Dermis blood vessel endothelial cell (primary cell): ENCODE measurements at regions not wholly inside any gene's neighbourhood (a gene's known extent, or its start where the extent isn't known, plus 50 kb on each side); places are given as distances from the start of the nearest gene placed in this dataset.

Experiments used
- DNase-seq: peaks from one replicate; pipeline ENCODE4 v3.0.0; 2010

GRCh38 chr2:138105358-138105757 lies 141.1 kb downstream of the HNMT start:
- no peak for DNase-seq

GRCh38 chr2:138106606-138107005 lies 142.3 kb downstream of the HNMT start:
- DNase-seq, result no peak

- DNase-seq, result no peak
These were observed 143.0 kb downstream of the HNMT start for GRCh38 chr2:138107288-138107687.

DNA sequence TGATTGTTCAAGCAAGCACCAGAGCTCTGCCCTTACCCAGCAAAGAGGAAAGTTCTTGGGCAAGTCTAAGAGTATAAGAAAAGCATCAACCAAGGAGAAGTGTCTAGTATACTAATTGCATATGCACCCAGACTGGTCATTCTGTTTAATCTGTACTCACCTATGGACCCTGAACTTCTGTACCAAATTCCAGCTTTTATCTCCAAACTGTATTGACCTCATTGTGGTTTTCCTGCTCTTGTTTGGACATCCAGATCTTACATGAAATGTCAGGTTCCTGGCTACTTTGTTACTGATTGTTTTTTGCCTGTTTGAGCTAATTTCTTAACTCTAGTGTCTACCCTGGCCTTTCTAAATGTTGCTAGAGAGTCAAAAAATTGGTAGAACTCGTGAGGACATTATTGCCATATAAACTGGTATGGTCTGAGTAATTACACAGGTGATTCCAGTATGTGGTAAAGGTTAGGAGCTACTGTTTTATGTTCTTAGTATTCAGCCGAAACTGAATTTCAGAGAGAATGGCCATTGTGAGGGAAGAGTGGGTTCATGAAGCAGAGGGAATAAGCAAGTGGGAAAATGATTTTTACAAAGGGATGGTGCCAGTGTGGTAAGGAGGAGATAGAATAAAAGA lies 146.3 kb downstream of the HNMT start:
- DNase-seq, result no peak

GRCh38 chr2:138112536-138112935 lies 148.3 kb downstream of the HNMT start:
- DNase-seq, result no peak

GRCh38 chr2:138113871-138114525 lies 149.7 kb downstream of the HNMT start:
- DNase-seq, result no peak

- DNase-seq, result no peak
These were observed 151.4 kb downstream of the HNMT start for GRCh38 chr2:138115666-138116065.

DNA sequence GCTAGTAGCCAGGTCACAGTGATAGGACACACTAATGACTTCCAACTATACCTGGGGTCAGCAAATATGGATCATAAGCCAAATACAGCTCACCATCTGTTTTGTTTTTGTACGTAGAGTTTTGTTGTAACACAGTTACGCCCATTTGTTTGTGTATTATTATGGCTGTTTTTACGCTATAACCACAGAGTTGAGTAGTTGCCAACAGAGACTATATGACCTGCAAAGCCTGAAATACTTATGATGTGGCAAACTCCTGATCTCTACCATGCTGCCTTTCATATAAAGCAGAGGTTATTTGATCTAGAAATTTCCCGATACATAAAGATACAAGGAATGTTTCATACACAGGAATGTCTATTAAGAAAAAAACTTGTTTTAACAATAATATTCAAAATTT lies 152.2 kb downstream of the HNMT start:
- no peak for DNase-seq

- DNase-seq, result no peak
These were observed 157.7 kb downstream of the HNMT start for GRCh38 chr2:138121666-138122661.

GRCh38 chr2:138122891-138123290 lies 158.6 kb downstream of the HNMT start:
- DNase-seq, result no peak

DNA sequence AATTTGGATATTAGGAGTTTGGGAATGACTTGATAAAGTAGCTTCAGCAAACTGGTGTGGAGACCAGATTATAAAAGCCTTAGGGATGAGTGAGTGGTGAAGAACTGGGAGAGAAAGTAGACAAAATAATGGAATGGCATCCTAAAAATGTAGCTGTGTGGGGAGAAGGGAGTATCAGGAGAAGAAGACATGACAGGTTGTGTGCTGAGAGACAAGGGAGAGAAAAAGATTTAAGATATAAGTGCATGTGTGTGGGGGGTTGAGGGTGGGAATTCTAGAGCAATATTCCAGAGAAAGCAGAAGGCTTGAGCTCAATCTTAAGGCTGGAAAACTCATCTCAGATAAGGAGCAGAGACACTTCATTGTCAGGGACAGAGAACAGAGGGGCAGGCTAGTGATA lies 159.5 kb downstream of the HNMT start:
- no peak for DNase-seq

DNA sequence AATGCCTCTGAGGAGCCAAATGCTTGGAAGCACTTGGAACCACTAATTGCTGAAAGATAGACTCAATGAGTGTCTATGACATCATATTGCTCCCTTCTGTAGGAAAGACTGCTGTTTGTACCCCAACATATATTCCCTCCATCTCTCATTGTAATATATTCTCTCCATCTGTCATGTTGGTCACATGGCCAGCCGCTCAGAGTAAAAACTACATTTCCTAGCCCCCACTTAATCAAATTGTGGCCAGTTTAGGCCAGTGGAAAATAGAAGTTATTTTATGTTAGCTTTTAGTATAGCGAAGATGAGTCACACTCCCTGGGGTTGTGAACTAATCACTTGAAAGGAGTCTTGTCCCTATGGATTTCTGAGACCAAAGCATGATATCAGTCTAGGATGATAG lies 160.2 kb downstream of the HNMT start:
- no peak for DNase-seq

DNA sequence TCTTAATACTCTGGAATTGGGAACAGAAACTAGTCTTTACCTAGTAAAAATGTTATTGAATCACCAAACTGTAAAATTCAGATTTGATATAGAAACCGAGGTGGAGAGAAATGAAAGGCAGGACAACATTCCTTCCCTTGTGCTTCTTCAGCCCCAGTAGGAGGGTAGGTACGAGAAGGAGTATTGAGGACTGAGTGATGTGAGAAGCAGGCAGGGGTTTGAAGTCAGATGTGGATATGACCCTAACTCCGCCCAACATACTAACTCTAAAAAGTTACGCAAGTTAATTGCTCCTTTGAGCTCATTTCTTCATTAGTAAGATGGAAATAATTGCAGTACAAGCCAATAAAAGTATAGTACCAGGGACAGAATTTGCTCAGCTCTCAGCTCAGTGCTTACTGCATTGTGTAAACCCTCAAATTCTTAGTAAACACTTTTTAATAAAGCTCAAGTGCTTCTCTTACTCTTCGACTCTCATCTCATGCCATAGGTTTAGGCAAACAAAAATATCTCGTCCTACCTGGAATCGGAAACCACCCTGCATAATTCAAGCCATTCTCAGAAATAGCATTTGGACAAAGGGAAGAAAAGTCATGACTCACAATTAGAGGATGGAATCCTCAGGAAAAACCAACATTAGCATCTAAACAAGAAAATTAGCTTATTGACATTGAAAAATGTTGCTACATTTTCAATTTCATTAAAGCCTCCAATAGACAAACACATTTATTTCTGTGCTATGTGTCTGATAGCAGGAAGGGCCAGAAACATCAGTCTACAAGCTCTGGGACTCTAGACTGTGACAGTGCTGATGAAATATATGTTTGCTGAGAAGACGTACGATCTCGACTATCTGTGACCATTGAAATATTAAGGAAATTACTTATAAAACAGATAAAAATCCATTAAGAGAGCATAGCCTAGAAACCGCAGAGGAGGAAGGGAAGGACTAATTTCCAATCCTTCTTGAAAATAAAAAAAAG lies 161.3 kb downstream of the HNMT start:
- no peak for DNase-seq

- no peak for DNase-seq
These were observed 167.8 kb downstream of the HNMT start for GRCh38 chr2:138132108-138132507.

GRCh38 chr2:138137949-138138348 lies 173.7 kb downstream of the HNMT start:
- DNase-seq, result no peak

GRCh38 chr2:138147796-138148195 lies 183.5 kb downstream of the HNMT start:
- no peak for DNase-seq

DNA sequence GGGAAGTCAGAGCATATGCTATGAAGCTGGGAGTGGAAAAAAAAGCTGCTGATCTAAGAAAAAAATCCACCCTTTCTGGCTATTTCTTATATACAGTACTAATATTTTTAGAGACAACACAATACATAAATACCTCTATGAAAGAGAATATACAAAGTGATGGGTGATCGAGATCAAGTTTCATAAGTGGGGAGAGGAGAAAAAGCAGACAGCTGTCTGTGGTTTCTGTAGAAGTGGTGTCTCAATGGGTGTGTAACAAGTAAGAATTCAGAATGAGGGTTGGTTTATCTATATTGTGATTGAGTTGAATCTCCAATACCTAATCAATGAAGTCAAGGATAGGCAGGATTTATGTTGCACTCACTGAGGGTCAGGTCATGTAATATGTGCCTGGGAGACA lies 191.0 kb downstream of the HNMT start:
- no peak for DNase-seq

GRCh38 chr2:138157372-138157771 lies 193.1 kb downstream of the HNMT start:
- DNase-seq, result no peak

DNA sequence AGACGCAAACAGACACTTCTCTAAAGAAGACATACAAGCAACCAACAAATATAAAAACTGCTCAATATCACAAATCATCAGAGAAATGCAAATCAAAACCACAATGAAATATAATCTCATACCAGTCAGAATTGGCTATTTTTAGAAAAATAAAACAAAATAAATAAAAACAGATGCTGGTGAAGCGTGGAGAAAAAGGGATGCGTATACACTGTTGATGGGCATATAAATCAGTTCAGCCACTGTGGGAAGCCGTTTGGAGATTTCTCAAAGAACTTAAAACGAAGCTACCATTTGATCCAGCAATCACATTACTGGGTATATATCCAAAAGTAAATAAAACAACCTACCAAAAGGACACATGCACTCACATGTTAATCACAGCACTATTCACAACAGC lies 206.2 kb downstream of the HNMT start:
- DNase-seq, result no peak

DNA sequence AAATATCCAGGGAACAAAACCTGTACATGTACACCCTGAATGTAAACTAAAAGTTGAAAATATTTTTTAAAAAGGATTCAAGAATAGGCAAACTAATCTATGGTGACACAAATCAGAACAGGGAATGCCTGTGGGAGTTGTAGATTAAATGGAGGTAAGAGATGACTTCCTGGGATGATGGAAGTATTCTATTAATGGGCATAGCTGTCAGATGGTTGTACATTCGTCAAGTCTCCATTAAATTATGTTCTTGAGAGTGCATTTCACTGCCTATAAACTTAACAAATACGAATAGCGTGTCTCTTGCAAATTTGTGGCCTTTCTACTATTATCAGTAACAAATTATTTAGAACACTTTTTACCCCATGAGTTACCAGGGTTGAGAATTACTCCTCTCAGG lies 207.0 kb downstream of the HNMT start:
- DNase-seq, result no peak

DNA sequence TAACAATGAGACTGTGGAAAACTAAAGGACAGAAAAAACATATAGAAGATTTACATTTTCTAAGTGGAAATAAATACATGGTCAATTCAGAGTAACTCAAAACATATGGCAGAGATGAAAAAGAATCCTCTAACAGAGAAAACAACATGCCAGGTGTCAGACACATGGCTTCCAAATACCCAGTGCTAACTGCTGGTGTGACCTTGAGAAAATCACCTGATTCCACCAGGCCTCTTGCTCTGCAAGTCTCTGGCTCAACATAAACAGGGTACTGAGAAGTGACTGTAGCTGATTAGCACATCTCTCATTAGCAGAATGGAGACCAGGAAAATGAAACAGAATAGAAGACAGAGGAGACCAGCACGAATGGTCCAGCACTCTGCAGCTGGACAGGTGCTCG lies 210.8 kb downstream of the HNMT start:
- DNase-seq, result no peak

GRCh38 chr2:138176862-138177439 lies 212.7 kb downstream of the HNMT start:
- no peak for DNase-seq
